GM12873 (cell line): ENCODE measurements at regions not wholly inside any gene's neighbourhood (a gene's known extent, or its start where the extent isn't known, plus 50 kb on each side); places are given as distances from the start of the nearest gene placed in this dataset.

ENCODE experiments used
- CTCF ChIP-seq: IDR thresholded peaks from 2 replicates; pipeline ENCODE4 v1.5.1; 2012; ENCODE audit warnings: low read depth, mild to moderate bottlenecking, moderate library complexity, low read length, control low read depth; ENCODE audit not compliant: insufficient read depth; ENCODE audit errors: missing control alignments

DNA sequence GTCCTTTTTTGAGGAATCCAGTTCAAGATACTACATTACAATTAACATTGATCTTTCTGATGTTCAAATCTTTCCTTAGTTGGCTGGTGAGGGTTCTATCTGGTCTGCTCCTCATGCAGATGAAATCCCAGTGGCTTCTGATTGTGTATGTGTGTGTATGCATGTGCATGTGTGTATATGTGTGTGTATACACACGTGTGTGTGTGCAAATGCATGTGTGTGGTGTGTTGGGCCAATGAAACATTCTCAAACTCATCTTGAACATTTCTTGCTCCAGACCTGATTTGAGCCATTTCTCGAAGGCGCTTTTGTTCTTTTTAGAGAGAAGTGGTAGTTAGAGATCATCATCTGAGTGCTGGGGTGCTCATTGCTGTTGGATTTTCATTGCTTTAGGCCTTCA, 113.9 kb downstream of the GLRX3 start:
- no peak for TF ChIP-seq CTCF

GRCh38 chr10:130251766-130252165, 115.6 kb downstream of the GLRX3 start:
- TF ChIP-seq CTCF, result no peak

DNA sequence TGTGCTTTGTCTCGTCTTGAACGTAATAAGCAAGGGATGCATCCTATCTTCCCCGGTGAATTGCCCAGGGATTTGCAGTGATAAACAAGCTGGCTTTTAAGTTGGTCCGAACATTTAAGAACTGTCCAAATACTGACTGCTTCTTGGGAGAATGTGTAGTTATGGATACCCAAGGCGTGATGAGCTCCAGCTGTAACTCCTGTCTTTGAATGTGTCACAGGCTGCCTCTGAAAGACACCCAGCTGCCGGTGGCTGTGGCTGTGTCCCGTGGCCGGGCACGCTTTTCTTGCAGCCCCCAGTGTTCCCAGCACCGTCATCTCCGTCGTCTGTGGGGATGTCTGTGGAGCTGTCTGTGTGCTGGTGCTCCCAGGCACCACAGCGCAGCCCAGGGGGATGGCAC, 118.1 kb downstream of the GLRX3 start:
- no peak for TF ChIP-seq CTCF

DNA sequence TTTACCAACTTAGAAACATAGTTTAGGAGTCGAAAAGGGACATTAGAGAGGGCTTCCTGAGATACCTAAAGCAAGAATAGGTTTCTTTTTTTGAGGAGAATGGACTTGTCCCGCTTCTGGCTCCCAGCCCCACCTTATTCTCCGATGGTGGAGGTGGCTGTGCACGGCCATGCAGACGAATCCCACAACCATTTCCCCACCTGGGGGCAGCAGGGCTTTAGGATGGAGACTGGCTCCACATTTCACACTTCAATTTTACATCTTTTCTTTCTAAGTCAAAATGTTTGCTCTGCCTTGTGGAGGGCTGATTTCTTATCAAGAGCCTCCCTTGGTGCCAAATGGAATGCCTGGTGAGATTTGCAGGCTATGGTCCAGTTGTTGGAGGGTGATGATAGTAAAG, 118.5 kb downstream of the GLRX3 start:
- no peak for TF ChIP-seq CTCF

- TF ChIP-seq CTCF, result no peak
Measured at GRCh38 chr10:130255777-130256176, 119.6 kb downstream of the GLRX3 start.

DNA sequence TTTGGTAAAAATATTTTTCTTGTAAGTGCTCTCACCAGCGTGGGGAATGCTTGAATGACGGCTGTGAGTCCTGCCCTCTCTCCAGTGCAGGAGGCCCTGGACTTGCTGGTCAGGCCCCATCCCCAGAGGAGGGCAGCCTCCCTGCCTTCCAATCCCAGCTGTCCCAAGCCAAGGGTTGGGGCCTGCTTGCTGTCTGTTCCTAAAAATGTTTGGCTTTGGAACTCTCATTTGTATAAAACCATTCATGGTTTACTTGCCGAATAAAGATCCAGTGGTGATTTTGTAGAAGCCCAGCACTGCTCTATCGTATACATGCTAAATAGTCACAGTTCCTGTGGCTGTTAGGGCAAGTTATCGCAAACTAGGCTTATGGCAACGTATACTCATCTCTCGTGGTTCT, 121.7 kb downstream of the GLRX3 start:
- no peak for TF ChIP-seq CTCF

GRCh38 chr10:130259380-130259779, 123.2 kb downstream of the GLRX3 start:
- TF ChIP-seq CTCF, result no peak

GRCh38 chr10:130261306-130261705, 125.1 kb downstream of the GLRX3 start:
- TF ChIP-seq CTCF, result no peak
